ENCODE measurements at regions not wholly inside any gene's neighbourhood (a gene's known extent, or its start where the extent isn't known, plus 50 kb on each side); places are given as distances from the start of the nearest gene placed in this dataset.
"Not testable (repeated sequence)": the region's sequence is repeated elsewhere in the genome, so short reads cannot be mapped to it uniquely, and the experiment has no call there.

DNA sequence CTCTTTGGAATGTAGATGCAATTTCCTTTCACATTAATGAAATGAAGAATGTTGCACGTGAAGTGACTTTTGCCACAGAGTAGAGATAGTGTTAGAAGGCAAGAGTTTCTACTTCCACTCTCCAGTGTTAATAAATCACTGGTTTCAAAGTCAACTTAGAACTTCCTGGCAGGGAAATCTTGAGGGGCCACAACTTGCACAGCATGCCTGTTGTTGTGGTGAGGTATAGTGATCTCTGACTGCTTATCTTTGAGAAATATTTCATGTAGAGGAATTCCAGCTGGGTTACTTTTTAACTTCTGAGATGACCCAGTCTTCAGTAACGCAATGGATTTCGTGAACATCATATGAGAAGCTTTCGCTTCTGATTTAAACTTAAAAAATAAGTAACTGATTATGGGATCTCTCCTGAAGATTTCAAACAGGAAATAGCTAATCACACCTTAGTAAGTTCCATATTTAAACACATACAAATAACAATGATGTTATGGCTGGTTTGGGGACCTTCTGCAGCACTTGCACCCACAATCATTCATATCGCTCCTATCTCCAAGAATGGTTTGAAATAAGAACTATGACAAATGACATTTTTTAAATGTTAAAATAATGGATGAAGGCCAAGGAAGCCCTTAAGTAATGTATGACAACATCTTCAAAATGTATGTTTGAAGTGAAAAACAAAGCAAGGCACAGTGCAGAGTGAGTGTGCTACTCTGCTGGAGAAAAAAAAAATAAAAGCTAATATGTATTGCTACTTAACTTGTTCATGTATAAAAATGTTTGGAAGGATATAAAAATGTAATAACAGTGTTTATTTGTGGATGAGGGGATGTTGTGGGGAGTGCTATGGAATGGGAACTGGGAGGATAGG lies 726.5 kb upstream of the NECTIN3 start:
- no peak for DNase-seq (ENCODE audit: extremely low spot score)
- ChIA-PET POLR2A (no interaction called here), CTCF (interaction anchor here (0.8 kb wide), 1 partner anchor 30 kb away, joined by 3 read pairs; no protein-coding TSS in a partner anchor)
- TF ChIP-seq, protein P1, sequence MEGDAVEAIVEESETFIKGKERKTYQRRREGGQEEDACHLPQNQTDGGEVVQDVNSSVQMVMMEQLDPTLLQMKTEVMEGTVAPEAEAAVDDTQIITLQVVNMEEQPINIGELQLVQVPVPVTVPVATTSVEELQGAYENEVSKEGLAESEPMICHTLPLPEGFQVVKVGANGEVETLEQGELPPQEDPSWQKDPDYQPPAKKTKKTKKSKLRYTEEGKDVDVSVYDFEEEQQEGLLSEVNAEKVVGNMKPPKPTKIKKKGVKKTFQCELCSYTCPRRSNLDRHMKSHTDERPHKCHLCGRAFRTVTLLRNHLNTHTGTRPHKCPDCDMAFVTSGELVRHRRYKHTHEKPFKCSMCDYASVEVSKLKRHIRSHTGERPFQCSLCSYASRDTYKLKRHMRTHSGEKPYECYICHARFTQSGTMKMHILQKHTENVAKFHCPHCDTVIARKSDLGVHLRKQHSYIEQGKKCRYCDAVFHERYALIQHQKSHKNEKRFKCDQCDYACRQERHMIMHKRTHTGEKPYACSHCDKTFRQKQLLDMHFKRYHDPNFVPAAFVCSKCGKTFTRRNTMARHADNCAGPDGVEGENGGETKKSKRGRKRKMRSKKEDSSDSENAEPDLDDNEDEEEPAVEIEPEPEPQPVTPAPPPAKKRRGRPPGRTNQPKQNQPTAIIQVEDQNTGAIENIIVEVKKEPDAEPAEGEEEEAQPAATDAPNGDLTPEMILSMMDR (IDR thresholded peaks at IDR 0.05; ENCODE audit: control extremely low read depth, extremely low read depth, low read depth, missing control alignments) = no peak

DNA sequence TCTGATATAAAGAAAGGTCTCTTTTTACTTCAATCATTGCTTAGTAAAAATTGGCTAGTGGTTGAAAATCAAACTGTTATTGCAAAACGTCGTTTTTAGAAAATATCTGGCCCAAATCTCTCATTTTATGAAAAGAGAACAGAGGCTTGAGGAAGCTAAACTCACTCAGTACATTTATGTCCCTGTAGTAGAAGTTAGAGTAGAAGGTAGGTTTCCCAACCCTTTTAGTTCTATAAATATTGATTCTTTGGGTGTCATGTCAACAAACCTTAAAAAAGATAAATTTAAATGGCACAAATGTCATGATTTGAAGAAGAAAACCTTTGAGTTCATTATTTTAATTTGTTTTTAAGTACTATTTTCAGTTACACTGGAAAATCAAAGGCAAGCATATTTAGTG lies 722.3 kb upstream of the NECTIN3 start:
- ChIA-PET POLR2A (no interaction called here), CTCF (no interaction called here)
- no peak for DNase-seq (ENCODE audit: extremely low spot score)
- TF ChIP-seq, protein P1 (IDR thresholded peaks at IDR 0.05; ENCODE audit: control extremely low read depth, extremely low read depth, low read depth, missing control alignments) = no peak

GRCh38 chr3:110352841-110353604 lies 718.6 kb upstream of the NECTIN3 start:
- POLR2A ChIA-PET = no interaction called here
- CTCF ChIA-PET = no interaction called here
- DNase-seq (ENCODE audit: extremely low spot score) = no peak
- TF ChIP-seq, protein P1 (IDR thresholded peaks at IDR 0.05; ENCODE audit: control extremely low read depth, extremely low read depth, low read depth, missing control alignments) = no peak

GRCh38 chr3:110362751-110363150 lies 708.9 kb upstream of the NECTIN3 start:
- no peak for DNase-seq (ENCODE audit: extremely low spot score)
- TF ChIP-seq, protein P1 (IDR thresholded peaks at IDR 0.05; ENCODE audit: control extremely low read depth, extremely low read depth, low read depth, missing control alignments) = no peak
- ChIA-PET POLR2A (no interaction called here), CTCF (no interaction called here)

DNA sequence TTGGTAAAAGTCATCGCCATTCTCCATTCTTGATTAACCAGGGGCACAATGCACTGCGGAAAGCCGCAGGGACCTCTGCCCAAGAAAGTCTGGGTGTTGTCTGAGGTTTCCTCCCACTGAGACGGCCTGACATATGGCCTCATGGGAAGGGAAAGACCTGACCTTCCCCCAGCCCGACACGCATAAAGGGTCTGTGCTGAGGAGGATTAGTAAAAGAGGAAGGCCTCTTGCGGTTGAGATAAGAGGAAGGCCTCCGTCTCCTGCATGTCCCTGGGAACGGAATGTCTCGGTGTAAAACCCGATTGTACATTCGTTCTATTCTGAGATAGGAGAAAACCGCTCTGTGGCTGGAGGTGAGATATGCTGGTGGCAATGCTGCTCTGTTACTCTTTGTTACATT lies 704.3 kb upstream of the NECTIN3 start:
- CTCF ChIA-PET; POLR2A ChIA-PET; DNase-seq (ENCODE audit: extremely low spot score): not testable (repeated sequence)

- POLR2A ChIA-PET = no interaction called here
- CTCF ChIA-PET = interaction anchor here (1.0 kb wide), 1 partner anchor 1187 kb away, joined by 3 read pairs; no protein-coding TSS in a partner anchor
- DNase-seq (ENCODE audit: extremely low spot score) = no peak
- TF ChIP-seq, protein P1 (IDR thresholded peaks at IDR 0.05; ENCODE audit: control extremely low read depth, extremely low read depth, low read depth, missing control alignments) = no peak
Observed at GRCh38 chr3:110375751-110376518, 695.7 kb upstream of the NECTIN3 start.

All from GM10248 (cell line).